ENCODE measurements at regions not wholly inside any gene's neighbourhood (a gene's known extent, or its start where the extent isn't known, plus 50 kb on each side); places are given as distances from the start of the nearest gene placed in this dataset.
"Not testable (repeated sequence)": the region's sequence is repeated elsewhere in the genome, so short reads cannot be mapped to it uniquely, and the experiment has no call there.

DNA sequence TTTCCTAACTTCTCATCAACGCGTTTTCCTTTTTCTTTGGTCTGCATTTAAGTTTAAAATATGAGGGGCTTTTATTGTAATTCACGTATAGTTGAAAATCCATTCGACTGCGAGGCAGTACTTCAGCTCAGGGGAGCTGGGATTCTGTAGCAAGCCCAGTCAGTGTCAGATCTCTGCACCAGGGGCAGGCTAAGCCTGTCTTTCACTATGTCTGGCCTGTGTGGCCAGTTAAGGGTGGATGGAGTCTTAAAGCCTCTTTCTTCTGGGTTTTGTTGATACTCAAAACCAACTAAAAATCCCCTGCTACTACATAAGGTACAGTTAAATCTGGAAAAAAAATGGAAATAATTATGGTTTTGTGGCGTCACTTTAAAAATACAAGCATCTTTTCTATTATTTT, 124.7 kb downstream of the TYW3 start:
- no peak for DNase-seq
- Histone ChIP-seq H3K27me3 (ENCODE audit: insufficient read depth, low read depth, severe bottlenecking) (no peaks in the 10 kb centered on the region), H3K36me3 (no peaks in the 10 kb centered on the region), H3K9me3 (ENCODE audit: severe bottlenecking) (no peaks in the 10 kb centered on the region), H3K27ac (no peak overlapping the region), H3K4me3 (ENCODE audit: low read depth, low read length) (no peak overlapping the region)
- TF ChIP-seq, protein P1, sequence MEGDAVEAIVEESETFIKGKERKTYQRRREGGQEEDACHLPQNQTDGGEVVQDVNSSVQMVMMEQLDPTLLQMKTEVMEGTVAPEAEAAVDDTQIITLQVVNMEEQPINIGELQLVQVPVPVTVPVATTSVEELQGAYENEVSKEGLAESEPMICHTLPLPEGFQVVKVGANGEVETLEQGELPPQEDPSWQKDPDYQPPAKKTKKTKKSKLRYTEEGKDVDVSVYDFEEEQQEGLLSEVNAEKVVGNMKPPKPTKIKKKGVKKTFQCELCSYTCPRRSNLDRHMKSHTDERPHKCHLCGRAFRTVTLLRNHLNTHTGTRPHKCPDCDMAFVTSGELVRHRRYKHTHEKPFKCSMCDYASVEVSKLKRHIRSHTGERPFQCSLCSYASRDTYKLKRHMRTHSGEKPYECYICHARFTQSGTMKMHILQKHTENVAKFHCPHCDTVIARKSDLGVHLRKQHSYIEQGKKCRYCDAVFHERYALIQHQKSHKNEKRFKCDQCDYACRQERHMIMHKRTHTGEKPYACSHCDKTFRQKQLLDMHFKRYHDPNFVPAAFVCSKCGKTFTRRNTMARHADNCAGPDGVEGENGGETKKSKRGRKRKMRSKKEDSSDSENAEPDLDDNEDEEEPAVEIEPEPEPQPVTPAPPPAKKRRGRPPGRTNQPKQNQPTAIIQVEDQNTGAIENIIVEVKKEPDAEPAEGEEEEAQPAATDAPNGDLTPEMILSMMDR (IDR thresholded peaks at IDR 0.05; ENCODE audit: low read depth, low read length): no peak

DNA sequence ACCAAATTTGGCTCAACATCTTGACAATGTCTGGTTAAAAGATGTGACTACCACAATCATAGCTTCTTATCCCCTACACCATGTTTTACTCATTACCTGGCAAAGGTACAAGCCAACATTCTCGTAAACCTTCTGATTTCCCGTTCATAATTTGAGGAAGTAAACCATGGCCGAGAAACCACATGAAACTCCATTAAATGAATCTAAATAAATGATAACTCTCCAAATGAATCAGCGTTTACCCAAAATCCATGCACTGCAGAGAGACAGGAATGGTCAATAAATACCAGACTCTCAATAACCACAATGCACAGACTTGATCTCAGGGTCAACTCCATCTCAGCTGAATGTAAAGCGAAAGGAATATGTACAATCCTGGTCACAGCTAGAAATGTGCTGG, 125.2 kb downstream of the TYW3 start:
- Histone ChIP-seq H3K27me3 (ENCODE audit: insufficient read depth, low read depth, severe bottlenecking) (no peaks in the 10 kb centered on the region), H3K27ac (no peak overlapping the region), H3K36me3 (no peaks in the 10 kb centered on the region), H3K4me3 (ENCODE audit: low read depth, low read length) (no peak overlapping the region), H3K9me3 (ENCODE audit: severe bottlenecking) (no peaks in the 10 kb centered on the region)
- TF ChIP-seq, protein P1 (IDR thresholded peaks at IDR 0.05; ENCODE audit: low read depth, low read length): no peak
- no peak for DNase-seq

DNA sequence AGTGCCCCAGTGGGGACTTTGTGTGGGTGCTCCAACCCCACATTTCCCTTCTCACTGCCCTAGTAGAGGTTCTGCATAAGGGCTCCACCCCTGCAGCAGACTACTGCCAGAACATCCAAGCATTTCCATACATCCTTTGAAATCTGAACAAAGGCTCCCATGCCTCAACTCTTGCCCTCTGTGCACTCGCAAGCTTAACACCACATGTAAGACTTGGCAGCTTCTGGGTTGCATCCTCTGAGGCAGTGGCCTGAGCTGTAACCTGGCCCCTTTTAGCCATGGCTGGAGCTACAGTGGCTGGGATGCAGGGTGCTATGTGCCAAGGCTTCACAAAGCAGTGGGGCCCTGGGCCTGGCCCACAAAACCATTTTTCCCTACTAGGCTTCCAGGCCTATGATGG, 128.9 kb downstream of the TYW3 start:
- Histone ChIP-seq H3K36me3 (no peaks in the 10 kb centered on the region), H3K27ac (no peak overlapping the region), H3K27me3 (ENCODE audit: insufficient read depth, low read depth, severe bottlenecking) (no peaks in the 10 kb centered on the region), H3K9me3 (ENCODE audit: severe bottlenecking) (no peaks in the 10 kb centered on the region), H3K4me3 (ENCODE audit: low read depth, low read length) (no peak overlapping the region)
- TF ChIP-seq, protein P1 (IDR thresholded peaks at IDR 0.05; ENCODE audit: low read depth, low read length): no peak
- DNase-seq: no peak

DNA sequence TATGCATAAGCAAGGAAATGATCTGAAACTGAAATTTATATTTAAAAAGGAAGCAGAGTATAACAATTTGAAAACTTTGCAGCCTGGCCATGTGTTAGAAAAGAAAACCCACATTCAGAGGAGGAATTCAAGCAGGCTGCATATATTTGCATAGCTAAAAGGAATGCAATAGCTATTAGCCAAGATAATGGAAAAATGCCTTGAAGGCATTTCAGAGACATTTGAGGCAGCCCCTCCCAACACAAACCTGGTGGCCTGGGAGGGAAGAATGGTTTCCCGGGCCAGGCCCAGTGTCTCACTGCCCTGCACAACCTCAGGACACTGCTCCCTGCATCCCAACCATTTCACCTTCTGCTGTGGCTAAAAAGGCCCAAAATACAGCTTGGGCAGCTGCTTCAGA, 136.8 kb downstream of the TYW3 start:
- TF ChIP-seq, protein P1 (IDR thresholded peaks at IDR 0.05; ENCODE audit: low read depth, low read length): no peak
- Histone ChIP-seq H3K36me3 (no peaks in the 10 kb centered on the region), H3K27ac (no peak overlapping the region), H3K9me3 (ENCODE audit: severe bottlenecking) (no peaks in the 10 kb centered on the region), H3K4me3 (ENCODE audit: low read depth, low read length) (no peak overlapping the region), H3K27me3 (ENCODE audit: insufficient read depth, low read depth, severe bottlenecking) (no peaks in the 10 kb centered on the region)
- no peak for DNase-seq

DNA sequence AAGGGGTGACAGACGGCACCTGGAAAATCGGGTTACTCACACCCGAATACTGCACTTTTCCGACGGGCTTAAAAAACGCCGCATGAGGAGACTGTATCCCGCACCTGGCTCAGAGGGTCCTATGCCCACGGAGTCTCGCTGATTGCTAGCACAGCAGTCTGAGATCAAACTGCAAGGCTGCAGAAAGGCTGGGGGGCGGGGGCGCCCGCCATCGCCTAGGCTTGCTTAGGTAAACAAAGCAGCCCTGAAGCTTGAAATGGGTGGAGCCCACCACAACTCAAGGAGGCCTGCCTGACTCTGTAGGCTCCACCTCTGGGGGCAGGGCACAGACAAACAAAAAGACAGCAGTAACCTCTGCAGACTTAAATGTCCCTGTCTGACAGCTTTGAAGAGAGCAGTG, 144.4 kb downstream of the TYW3 start:
- DNase-seq; H3K4me3 ChIP-seq (ENCODE audit: low read depth, low read length); H3K36me3 ChIP-seq; H3K27me3 ChIP-seq (ENCODE audit: insufficient read depth, low read depth, severe bottlenecking); H3K27ac ChIP-seq; H3K9me3 ChIP-seq (ENCODE audit: severe bottlenecking): not testable (repeated sequence)

DNA sequence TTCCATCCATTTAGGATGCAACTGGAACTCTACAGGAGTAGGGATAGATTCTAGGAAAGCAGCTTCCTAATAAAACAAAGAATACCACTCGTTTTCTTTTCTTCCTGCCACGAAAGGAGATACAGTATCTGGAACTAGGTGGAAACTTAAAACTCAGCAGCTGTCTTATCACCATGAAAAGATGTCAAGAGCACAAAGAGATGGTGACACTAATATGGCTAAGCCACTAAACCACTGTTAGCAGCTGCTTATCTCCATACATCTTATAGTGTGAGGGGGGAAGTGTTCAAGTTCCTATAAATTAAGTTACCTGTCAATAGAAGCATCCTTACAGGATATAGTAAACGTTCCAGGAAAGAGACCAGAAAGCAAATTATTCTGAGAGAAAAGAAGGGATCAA, 162.5 kb downstream of the TYW3 start:
- no peak for DNase-seq
- no peaks in the 10 kb centered on the region for H3K9me3 ChIP-seq (ENCODE audit: severe bottlenecking)
- no peaks in the 10 kb centered on the region for H3K36me3 ChIP-seq
- no peak overlapping the region for H3K4me3 ChIP-seq (ENCODE audit: low read depth, low read length)
- TF ChIP-seq, protein P1 (IDR thresholded peaks at IDR 0.05; ENCODE audit: low read depth, low read length): no peak
- H3K27me3 ChIP-seq (ENCODE audit: insufficient read depth, low read depth, severe bottlenecking): no peaks in the 10 kb centered on the region
- H3K27ac ChIP-seq: no peak overlapping the region
